ENCODE measurements at regions not wholly inside any gene's neighbourhood (a gene's known extent, or its start where the extent isn't known, plus 50 kb on each side); places are given as distances from the start of the nearest gene placed in this dataset.

DNA sequence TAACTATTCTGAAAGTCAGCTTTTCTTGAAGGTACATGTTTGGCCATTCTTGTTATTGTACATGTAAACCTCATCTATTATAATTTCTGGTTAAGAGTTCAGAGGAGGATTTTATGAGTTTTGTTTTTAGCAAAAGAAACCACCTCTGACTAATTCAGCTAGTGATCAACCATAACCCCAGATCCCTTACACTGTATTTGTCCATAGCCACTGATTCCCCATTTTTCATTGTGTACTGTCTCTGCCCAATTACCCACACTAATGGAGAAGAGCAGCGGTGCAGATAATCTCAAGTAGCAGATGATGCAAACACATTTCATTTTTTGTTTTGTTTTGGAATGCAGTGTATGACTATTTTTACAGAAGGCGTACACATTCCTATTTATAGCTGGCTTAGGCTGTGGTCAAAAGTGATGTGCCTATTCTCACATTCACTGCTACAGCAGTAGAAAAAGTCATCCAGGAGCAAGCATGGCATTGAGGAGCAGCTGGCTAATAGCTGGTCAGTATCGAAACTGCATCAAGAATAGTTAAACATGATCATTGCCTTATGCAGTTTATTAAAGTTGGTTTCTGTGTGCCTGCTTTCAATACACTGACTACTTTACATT is 988.3 kb downstream of the DTWD2 start:
- TF ChIP-seq, protein P1, sequence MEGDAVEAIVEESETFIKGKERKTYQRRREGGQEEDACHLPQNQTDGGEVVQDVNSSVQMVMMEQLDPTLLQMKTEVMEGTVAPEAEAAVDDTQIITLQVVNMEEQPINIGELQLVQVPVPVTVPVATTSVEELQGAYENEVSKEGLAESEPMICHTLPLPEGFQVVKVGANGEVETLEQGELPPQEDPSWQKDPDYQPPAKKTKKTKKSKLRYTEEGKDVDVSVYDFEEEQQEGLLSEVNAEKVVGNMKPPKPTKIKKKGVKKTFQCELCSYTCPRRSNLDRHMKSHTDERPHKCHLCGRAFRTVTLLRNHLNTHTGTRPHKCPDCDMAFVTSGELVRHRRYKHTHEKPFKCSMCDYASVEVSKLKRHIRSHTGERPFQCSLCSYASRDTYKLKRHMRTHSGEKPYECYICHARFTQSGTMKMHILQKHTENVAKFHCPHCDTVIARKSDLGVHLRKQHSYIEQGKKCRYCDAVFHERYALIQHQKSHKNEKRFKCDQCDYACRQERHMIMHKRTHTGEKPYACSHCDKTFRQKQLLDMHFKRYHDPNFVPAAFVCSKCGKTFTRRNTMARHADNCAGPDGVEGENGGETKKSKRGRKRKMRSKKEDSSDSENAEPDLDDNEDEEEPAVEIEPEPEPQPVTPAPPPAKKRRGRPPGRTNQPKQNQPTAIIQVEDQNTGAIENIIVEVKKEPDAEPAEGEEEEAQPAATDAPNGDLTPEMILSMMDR (IDR thresholded peaks at IDR 0.05), result no peak
- TF ChIP-seq POLR2A (IDR thresholded peaks at IDR 0.05) (no peak), EP300 (IDR thresholded peaks at IDR 0.05) (no peak), POLR2AphosphoS5 (IDR thresholded peaks at IDR 0.05) (no peak)
